Mucosa of gallbladder (tissue), 1 donor: ENCODE measurements at regions not wholly inside any gene's neighbourhood (a gene's known extent, or its start where the extent isn't known, plus 50 kb on each side); places are given as distances from the start of the nearest gene placed in this dataset.
A peak's percentile ranks its signal among the peaks of the same experiment; 100 is the strongest.
"Not testable (repeated sequence)": the region's sequence is repeated elsewhere in the genome, so short reads cannot be mapped to it uniquely, and the experiment has no call there.

Experiments used
- DNase-seq: peaks from one replicate; pipeline ENCODE4 v3.0.0-alpha.2; 2020; ENCODE audit warnings: low spot score
- donor health status: DM: no; HTN: no; CAD: no.

GRCh38 chr3:18987862-18988447 is 160.4 kb upstream of the KCNH8 start:
- no peak for DNase-seq

- DNase-seq = no peak
These were observed 161.2 kb upstream of the KCNH8 start for GRCh38 chr3:18987070-18987469.

GRCh38 chr3:18982920-18983319 is 165.4 kb upstream of the KCNH8 start:
- no peak for DNase-seq

- DNase-seq = not testable (repeated sequence)
These were observed 172.2 kb upstream of the KCNH8 start for GRCh38 chr3:18976102-18976501.

GRCh38 chr3:18968120-18968519 is 180.2 kb upstream of the KCNH8 start:
- no peak for DNase-seq

GRCh38 chr3:18965781-18966180 is 182.5 kb upstream of the KCNH8 start:
- DNase-seq = no peak

- no peak for DNase-seq
These were observed 183.7 kb upstream of the KCNH8 start for GRCh38 chr3:18964640-18965039.

GRCh38 chr3:18951333-18951732 is 197.0 kb upstream of the KCNH8 start:
- no peak for DNase-seq

- DNase-seq = no peak
These were observed 201.8 kb upstream of the KCNH8 start for GRCh38 chr3:18946524-18946923.

GRCh38 chr3:18937574-18937973 is 210.7 kb upstream of the KCNH8 start:
- DNase-seq = no peak

GRCh38 chr3:18919158-18919557 is 229.2 kb upstream of the KCNH8 start:
- DNase-seq = no peak

- no peak for DNase-seq
These were observed 230.4 kb upstream of the KCNH8 start for GRCh38 chr3:18917923-18918322.

- no peak for DNase-seq
These were observed 246.1 kb upstream of the KCNH8 start for GRCh38 chr3:18902081-18902793.

- no peak for DNase-seq
These were observed 246.7 kb upstream of the KCNH8 start for GRCh38 chr3:18901571-18901970.

GRCh38 chr3:18900994-18901393 is 247.3 kb upstream of the KCNH8 start:
- DNase-seq = peak; percentile 41

GRCh38 chr3:18898911-18899310 is 249.4 kb upstream of the KCNH8 start:
- DNase-seq = no peak

- no peak for DNase-seq
These were observed 255.6 kb upstream of the KCNH8 start for GRCh38 chr3:18892756-18893155.

- no peak for DNase-seq
These were observed 256.3 kb upstream of the KCNH8 start for GRCh38 chr3:18892047-18892446.

GRCh38 chr3:18891641-18892040 is 256.7 kb upstream of the KCNH8 start:
- DNase-seq = no peak

- no peak for DNase-seq
These were observed 257.9 kb upstream of the KCNH8 start for GRCh38 chr3:18890449-18890848.

- DNase-seq = no peak
These were observed 259.5 kb upstream of the KCNH8 start for GRCh38 chr3:18888819-18889218.

- no peak for DNase-seq
These were observed 259.9 kb upstream of the KCNH8 start for GRCh38 chr3:18888370-18888769.

GRCh38 chr3:18886331-18886730 is 262.0 kb upstream of the KCNH8 start:
- no peak for DNase-seq

GRCh38 chr3:18885612-18886011 is 262.7 kb upstream of the KCNH8 start:
- no peak for DNase-seq
